ENCODE measurements at regions not wholly inside any gene's neighbourhood (a gene's known extent, or its start where the extent isn't known, plus 50 kb on each side); places are given as distances from the start of the nearest gene placed in this dataset.

DNA sequence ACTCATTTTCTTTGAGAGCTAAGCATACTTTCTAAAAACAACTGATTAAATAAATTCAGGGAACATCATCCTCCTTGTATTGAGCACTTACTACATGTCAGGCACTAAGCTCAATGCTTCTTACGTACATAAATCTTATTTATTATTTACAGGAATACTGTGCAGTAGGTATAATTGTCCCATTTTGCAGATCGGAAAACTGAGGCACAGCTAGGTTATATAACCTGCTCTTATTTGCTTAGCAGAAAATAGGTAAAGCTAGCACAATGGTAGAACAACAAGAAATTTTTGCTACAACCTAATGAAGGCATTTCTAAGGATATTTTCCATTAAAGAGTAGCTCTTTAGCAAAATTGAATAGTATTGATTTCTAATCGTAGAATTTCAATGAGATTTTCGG, 168.7 kb upstream of the KCNJ16 start:
- no peak for DNase-seq

GRCh38 chr17:69907132-69907847, 167.7 kb upstream of the KCNJ16 start:
- DNase-seq = no peak

DNA sequence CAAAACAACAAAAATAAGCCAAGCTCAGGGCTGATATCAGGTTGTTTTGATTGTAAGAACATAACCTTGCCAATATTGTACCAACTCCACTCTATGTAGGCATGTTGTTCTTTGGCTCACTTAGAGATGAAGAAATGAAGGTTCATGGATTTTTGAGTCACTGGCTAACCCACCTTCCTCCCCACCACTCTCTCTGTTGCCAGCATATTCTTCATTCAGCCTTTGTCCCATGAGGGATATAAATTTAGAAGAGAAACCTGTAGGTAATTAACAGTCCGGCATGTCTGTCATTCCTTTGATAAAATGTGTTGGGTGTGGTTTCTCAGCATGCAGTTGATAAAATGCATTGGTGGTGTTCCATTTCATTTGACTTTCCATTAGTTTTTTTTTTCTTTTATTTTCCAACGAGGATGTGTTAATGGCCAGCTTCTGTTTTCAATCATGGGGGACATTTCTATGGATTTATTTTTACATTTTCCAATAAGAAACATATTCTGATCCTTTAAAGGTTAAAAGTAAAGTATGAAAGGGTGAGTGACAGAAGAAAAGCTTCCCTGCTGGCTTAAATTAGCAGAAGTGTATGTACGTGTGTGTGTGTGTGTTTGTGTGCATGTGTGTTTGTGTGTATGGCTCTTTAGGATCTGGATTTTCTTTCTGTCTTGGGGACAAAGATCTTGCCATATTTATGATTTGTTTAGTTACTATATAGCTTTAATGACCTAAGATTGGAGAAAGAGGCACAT, 166.2 kb upstream of the KCNJ16 start:
- no peak for DNase-seq

- no peak for DNase-seq
Observed at GRCh38 chr17:69909389-69909788, 165.6 kb upstream of the KCNJ16 start.

DNA sequence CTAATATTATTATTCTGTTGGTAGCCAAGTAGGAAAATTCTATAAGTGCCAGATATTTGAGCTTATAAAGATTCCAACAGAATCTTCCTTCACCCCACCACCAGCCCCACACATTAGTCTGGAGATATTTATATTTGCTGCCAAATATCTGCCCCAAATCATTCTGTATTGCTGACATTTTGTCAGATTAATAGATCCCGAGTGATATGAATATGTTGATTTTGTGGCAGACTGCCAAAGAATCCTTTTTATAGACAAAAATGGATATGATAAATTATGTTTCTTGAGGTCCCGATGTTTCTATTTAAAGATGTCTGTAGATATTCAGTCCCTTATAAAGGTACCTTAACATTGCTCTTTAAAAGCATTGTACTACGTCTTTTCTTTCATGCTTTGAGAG, 162.2 kb upstream of the KCNJ16 start:
- DNase-seq = no peak

DNA sequence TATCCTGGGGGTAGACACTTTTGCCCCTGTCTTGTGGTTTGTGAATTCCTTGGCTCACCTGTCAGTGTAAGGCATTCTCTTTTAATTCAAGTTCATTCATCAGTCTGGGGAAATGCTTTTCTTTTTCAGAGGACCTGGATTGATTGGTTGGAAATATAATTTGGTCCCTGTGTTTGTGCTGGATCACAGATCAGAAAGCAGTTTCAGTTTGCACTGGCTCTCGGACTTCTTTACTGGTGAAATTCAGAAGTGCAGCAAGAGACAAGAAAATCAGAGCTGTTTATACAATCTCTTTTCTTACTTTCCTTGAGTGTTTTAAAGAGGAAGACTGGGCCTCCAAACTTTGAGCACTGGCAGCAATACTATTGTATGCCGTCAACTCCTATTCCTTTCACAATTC, 161.8 kb upstream of the KCNJ16 start:
- DNase-seq = no peak

DNA sequence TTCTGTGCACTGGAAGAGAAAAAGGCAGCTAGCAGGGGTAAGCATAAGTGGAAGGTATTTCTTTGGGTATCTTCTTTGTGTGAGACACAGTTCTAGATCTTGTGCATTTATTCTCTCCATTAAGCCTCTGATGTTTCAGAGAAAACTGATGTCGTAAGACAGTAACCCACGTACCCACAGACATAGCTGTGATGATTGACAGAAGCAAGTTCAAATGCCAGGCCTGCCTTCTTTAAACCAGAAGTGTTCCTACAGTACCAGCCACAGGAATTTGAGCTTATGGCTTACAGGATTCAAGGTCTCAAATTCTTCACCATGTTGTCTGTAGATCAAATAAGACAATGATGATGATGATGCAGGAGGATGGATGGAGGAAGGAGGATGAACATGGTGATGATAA, 161.4 kb upstream of the KCNJ16 start:
- no peak for DNase-seq

DNA sequence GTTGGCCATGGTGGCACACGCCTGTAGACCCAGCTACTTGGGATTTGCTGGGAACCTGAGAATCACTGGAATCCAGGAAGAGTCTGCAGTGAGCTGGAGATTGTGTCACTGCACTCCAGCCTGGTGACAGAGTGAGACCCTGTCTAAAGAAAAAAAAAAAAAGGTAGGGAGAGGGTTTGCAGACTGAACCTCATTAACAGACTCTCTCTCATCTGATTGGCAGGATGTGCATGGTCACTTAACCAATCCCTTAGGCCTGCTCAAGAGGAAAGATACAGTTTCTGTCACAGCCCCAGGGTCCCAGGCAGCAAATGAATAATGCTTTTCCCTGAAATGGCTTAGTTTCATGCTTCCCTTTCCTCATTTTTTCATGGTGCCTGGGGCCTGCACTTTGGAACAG, 160.5 kb upstream of the KCNJ16 start:
- no peak for DNase-seq

GRCh38 chr17:69916761-69917160, 158.3 kb upstream of the KCNJ16 start:
- no peak for DNase-seq

GRCh38 chr17:69918164-69918563, 156.9 kb upstream of the KCNJ16 start:
- no peak for DNase-seq

GRCh38 chr17:69919789-69920188, 155.2 kb upstream of the KCNJ16 start:
- DNase-seq = no peak

DNA sequence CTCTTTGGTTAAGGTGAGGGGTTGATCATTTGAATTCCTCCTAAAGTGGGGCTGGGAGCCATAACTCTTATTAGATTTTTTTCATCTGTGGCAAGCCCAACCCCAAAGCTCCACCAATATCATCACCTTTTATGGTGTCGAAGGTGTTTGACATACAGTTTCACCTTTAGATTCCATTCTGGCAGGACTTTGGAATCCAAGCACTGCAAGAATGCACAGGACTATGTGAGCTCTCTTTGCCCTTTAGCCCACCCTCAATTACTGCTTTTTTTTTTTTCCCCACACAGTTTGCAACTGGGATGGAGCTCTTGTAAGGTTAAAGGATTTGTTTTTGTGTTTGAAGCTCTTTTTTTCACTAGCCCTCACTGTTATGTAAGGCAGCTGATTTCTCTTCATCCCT, 154.0 kb upstream of the KCNJ16 start:
- no peak for DNase-seq

- no peak for DNase-seq
Observed at GRCh38 chr17:69928611-69929010, 146.4 kb upstream of the KCNJ16 start.

DNA sequence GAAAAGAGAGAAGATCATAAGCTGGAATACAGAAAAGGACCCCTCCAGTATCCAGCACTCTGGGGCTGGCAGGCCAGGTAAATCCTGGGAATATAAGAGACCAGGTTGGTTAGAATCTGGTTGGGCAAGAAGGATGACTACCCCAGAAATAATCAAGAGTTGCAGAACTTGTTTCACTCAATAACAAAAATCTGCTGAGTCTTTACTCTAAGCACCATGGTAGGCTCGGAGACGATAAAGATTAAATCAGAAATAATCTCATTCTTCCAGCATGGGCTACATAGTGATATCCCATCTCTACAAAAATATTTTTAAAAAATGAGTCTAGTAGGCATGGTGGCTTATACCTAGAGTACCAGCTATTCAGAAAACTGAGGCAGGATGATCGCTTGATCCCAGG, 138.0 kb upstream of the KCNJ16 start:
- DNase-seq = no peak

GRCh38 chr17:69943058-69943457, 132.0 kb upstream of the KCNJ16 start:
- no peak for DNase-seq

DNA sequence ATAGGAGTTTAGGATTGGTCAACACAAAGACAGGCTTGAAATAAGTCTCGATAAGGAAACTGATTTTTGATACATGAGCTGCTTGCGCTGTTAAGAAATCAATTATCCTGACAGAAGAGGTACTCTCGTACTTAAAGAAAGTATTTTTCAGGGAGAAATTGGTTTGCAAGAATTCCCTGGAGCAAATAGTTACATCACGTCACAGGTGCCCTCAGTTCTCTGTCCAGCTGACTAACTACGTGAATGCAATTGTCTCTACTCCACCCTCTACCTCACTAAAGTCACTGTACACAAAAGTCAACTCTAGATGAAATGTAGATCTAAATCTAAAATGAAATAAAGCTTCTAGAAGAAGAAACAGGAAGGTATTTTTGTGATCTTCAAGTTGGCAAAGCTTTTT, 130.6 kb upstream of the KCNJ16 start:
- DNase-seq = no peak

- no peak for DNase-seq
Observed at GRCh38 chr17:69945698-69946185, 129.3 kb upstream of the KCNJ16 start.

DNA sequence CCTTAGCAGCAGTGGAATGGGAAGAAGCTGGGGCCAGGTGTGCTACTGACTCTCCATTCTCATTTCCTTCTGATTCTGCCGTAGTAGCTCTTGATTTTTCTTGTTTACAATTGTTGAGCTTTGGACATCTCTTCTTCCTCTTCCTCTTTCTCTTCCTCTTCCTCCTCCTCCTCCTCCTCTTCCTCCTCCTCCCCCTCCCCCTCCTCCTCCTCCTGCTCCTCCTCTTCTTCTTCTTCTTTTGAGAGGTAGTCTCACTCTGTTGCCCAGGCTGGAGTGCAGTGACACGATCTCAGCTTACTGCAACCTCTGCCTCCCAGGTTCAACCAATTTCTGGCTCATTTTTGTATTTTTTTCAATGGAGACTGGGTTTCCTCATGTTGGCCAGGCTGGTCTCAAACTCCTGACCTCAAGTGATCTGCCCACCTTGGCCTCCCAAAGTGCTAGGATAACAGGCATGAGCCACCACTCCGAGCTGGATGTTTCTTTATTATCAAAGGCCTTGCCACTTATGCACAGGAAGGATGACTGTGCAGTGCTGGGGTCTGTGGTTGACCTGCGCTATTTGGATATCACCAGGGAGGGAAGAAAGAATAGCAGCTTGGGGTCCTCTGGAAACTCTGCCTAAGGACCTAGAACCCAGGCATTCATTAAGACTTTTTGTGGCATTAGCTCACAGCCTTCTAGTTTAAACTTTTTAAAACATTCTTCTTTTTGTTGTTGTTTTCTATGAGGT, 127.8 kb upstream of the KCNJ16 start:
- DNase-seq = no peak

DNA sequence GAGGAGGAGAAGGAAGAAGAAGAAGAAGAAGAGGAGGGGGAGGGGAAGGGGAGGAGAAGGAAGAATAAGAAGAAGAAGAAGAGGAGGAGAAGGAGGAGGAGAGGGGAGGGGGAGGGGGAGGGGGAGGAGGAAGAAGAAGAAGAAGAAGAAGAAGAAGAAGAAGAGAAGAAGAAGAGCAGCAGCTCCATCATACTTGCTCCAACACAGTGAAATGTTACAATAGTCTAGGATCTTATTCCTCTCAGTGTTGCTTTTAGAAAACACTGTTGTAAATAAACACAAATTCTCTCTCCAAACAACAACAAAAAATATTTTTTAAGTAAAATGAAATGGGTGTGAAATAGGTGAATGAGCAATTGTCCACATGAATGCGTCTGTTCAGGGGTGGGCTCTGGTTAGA, 126.6 kb upstream of the KCNJ16 start:
- no peak for DNase-seq

GRCh38 chr17:69949496-69949895, 125.5 kb upstream of the KCNJ16 start:
- DNase-seq = no peak

- no peak for DNase-seq
Observed at GRCh38 chr17:69949973-69950695, 124.9 kb upstream of the KCNJ16 start.

DNA sequence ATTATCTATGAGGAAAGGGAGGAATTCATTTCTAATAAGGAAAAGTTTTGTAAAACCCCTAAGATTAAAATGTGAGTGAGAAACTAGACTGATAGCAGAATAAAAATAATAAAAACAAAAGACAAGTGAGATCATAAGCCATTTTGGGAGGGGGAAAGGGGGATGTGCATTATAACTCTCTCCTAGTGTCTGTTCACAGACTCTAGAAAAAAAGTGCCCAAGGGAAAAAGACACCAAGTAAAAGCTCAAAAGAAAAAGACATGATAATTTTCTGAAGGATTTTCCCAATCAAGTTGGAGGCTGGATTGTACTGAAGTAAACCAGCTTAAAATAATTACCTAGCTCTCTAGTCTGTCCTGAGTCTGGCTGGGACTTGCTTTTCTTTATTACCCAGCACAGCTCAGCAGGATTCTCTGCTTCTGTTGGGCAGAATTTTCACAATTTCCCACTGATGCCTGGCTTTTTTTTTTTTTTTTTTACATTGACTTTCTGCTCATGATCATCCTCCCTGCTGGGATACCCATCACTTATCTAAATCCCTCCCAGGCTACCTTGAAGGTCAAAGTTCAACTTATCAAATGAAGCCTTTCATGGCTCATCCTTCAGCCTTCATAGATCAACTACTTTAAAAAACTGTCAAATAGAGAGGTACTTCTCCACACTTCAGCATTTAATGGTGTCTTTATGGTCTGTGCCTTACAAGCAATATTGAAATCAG, 124.2 kb upstream of the KCNJ16 start:
- no peak for DNase-seq

Data from suppressor macrophage (primary cell).